PC-9 (cell line): ENCODE measurements at regions not wholly inside any gene's neighbourhood (a gene's known extent, or its start where the extent isn't known, plus 50 kb on each side); places are given as distances from the start of the nearest gene placed in this dataset.

ENCODE experiments used
- BruUV-seq: library from RNA; stranded (reverse); fragments of 400-500 nt; replicated peaks from 2 replicates; lab custom pipeline; 2021; lab: Mats Ljungman, UMichigan
- CTCF ChIA-PET: fragments of 300-600 bp; sonication (Branson Sonifier 250); formaldehyde crosslinking; loops from one replicate; lab custom pipeline; 2022; ENCODE audit warnings: antibody characterized with exemption; lab: Charles Lee
- POLR2A ChIA-PET: fragments of 300-600 bp; sonication (Branson Sonifier 250); formaldehyde crosslinking; loops from one replicate; lab custom pipeline; 2022; ENCODE audit warnings: antibody characterized with exemption; ENCODE audit not compliant: unreplicated experiment; lab: Charles Lee
- DNase-seq, 2 experiments: peaks; one replicate each; pipeline versions ENCODE4 v3.0.0 to v3.0.0-alpha.2; 2015 to 2022; ENCODE audit warnings: mixed read lengths in 1 of 2
- H2AFZ ChIP-seq: fragments of 200-600 bp; sonication (generic); 2 replicates; pipeline ENCODE4 v1.8.1; 2017; ENCODE audit warnings: antibody characterized with exemption
- H3F3A ChIP-seq: fragments of 200-600 bp; sonication (generic); 2 replicates; pipeline ENCODE4 v1.8.1; 2017; ENCODE audit warnings: antibody characterized with exemption, mild to moderate bottlenecking, low read depth; ENCODE audit not compliant: insufficient read depth
- H3K27ac ChIP-seq: fragments of 200-600 bp; sonication (generic); 2 replicates; pipeline ENCODE4 v1.6.1; 2016; ENCODE audit warnings: mixed run types
- H3K27me3 ChIP-seq: fragments of 200-600 bp; sonication (generic); 2 replicates; pipeline ENCODE4 v1.6.1; 2016; ENCODE audit warnings: low read depth, mixed run types; ENCODE audit not compliant: insufficient read depth
- H3K36me3 ChIP-seq: fragments of 200-600 bp; sonication (generic); 2 replicates; pipeline ENCODE4 v1.6.1; 2016; ENCODE audit warnings: low read depth, mixed run types
- H3K4me1 ChIP-seq: fragments of 200-600 bp; sonication (generic); replicated peaks from 2 replicates; pipeline ENCODE4 v1.6.1; 2016; ENCODE audit warnings: mixed run types; ENCODE audit not compliant: insufficient read depth
- H3K4me2 ChIP-seq: fragments of 200-600 bp; sonication (generic); 2 replicates; pipeline ENCODE4 v1.6.1; 2017; ENCODE audit warnings: mixed run types
- H3K4me3 ChIP-seq: fragments of 200-600 bp; sonication (generic); 2 replicates; pipeline ENCODE4 v1.6.1; 2016; ENCODE audit warnings: mixed run types
- H3K79me2 ChIP-seq: fragments of 200-600 bp; sonication (generic); 2 replicates; pipeline ENCODE4 v1.6.1; 2017; ENCODE audit warnings: low read depth, mixed run types
- H3K9me2 ChIP-seq: fragments of 200-600 bp; sonication (generic); 2 replicates; pipeline ENCODE4 v1.8.1; 2017; ENCODE audit warnings: mild to moderate bottlenecking; ENCODE audit not compliant: insufficient read depth
- H3K9me3 ChIP-seq: fragments of 200-600 bp; sonication (generic); 2 replicates; pipeline ENCODE4 v1.8.1; 2016; ENCODE audit warnings: low read depth; ENCODE audit not compliant: insufficient read depth
- H4K20me1 ChIP-seq: fragments of 200-600 bp; sonication (generic); 2 replicates; pipeline ENCODE4 v1.8.1; 2017; ENCODE audit not compliant: insufficient read depth
- CTCF ChIP-seq: fragments of 200-600 bp; sonication (generic); conservative IDR thresholded peaks from 2 replicates; pipeline ENCODE4 v1.6.1; 2017; ENCODE audit warnings: mixed run types, antibody characterized with exemption, mild to moderate bottlenecking, moderate library complexity
- EZH2 ChIP-seq: fragments of 200-600 bp; sonication (generic); IDR thresholded peaks from 2 replicates; pipeline ENCODE4 v1.8.0; 2017; ENCODE audit warnings: antibody characterized with exemption, low read depth
- intact Hi-C: fragments of 100-400 bp; cut with micrococcal nuclease; formaldehyde crosslinking; loops from one replicate; pipeline ENCODE4 v1.10.0; 2022; ENCODE audit not compliant: unreplicated experiment

GRCh38 chr3:150345021-150345538, 63.0 kb upstream of the TSC22D2 start:
- H3K27ac ChIP-seq, result peak overlapping the region; percentile 87
- peaks cover 11% of the 10 kb centered on the region; the same call in 1 of the 2 replicates for H3K79me2 ChIP-seq
- H3K4me2 ChIP-seq, result peak overlapping the region; percentile 68
- BruUV-seq, result no TSS peak
- H3K9me2 ChIP-seq, result no peaks in the 10 kb centered on the region
- peaks cover 71% of the 10 kb centered on the region for H3K4me1 ChIP-seq
- H2AFZ ChIP-seq, result peak overlapping the region; percentile 19; the same call in 1 of the 2 replicates
- no peaks in the 10 kb centered on the region for H3K27me3 ChIP-seq
- intact Hi-C loops, result loop anchor here (1.0 to 5.0 kb wide), 11 partner anchors 25 to 960 kb away; partner anchors contain the start of genes EIF2A, PFN2, SERP1 and TSC22D2
- H3F3A ChIP-seq, result peaks cover 23% of the 10 kb centered on the region
- POLR2A ChIA-PET, result interaction anchor here (0.6 kb wide), 1 partner anchor 63 kb away, joined by 4 read pairs; the partner anchor contains the start of gene TSC22D2
- no peak for TF ChIP-seq EZH2
- TF ChIP-seq CTCF, result no peak
- no peaks in the 10 kb centered on the region; the same call in 1 of the 2 replicates for H3K9me3 ChIP-seq
- H3K36me3 ChIP-seq, result no peaks in the 10 kb centered on the region
- H3K4me3 ChIP-seq, result peak overlapping the region; percentile 19; the same call in 1 of the 2 replicates
- DNase-seq, result peak; percentile 88 to 100
- no peaks in the 10 kb centered on the region for H4K20me1 ChIP-seq
- CTCF ChIA-PET, result interaction anchor here (1.2 kb wide), 1 partner anchor 25 kb away, joined by 4 read pairs; no protein-coding TSS in a partner anchor

GRCh38 chr3:150344079-150344759, 63.9 kb upstream of the TSC22D2 start:
- Histone ChIP-seq H3K27me3 (no peaks in the 10 kb centered on the region), H3K9me2 (no peaks in the 10 kb centered on the region), H4K20me1 (no peaks in the 10 kb centered on the region), H3K4me1 (peaks cover 62% of the 10 kb centered on the region), H2AFZ (peak overlapping the region; percentile 19; the same call in 1 of the 2 replicates), H3K4me2 (peak overlapping the region; percentile 57), H3K36me3 (no peaks in the 10 kb centered on the region), H3K4me3 (no peak overlapping the region), H3F3A (peaks cover 21% of the 10 kb centered on the region), H3K9me3 (no peaks in the 10 kb centered on the region; the same call in 1 of the 2 replicates), H3K79me2 (peaks cover 11% of the 10 kb centered on the region; the same call in 1 of the 2 replicates), H3K27ac (peak overlapping the region; percentile 87)
- TF ChIP-seq EZH2 (no peak), CTCF (no peak)
- BruUV-seq, result no TSS peak
- DNase-seq, result no peak
- intact Hi-C loops, result loop anchor here (2.0 kb wide), 1 partner anchor 105 kb away; no protein-coding TSS in a partner anchor
- ChIA-PET POLR2A (no interaction called here), CTCF (no interaction called here)

- TF ChIP-seq CTCF, result no peak
- TF ChIP-seq EZH2, result no peak
- POLR2A ChIA-PET, result no interaction called here
- no peak overlapping the region; the same call in 1 of the 2 replicates for H3K4me2 ChIP-seq
- H3K9me2 ChIP-seq, result no peaks in the 10 kb centered on the region
- no peaks in the 10 kb centered on the region for H3K27me3 ChIP-seq
- peak overlapping the region; percentile 87; the same call in 1 of the 2 replicates for H3K27ac ChIP-seq
- H3K9me3 ChIP-seq, result peaks cover 3% of the 10 kb centered on the region; the same call in 1 of the 2 replicates
- no peak for DNase-seq
- H2AFZ ChIP-seq, result no peak overlapping the region
- H3K4me3 ChIP-seq, result no peak overlapping the region
- intact Hi-C loops, result no loop called here
- H3K79me2 ChIP-seq, result peaks cover 11% of the 10 kb centered on the region; the same call in 1 of the 2 replicates
- no peaks in the 10 kb centered on the region for H3K36me3 ChIP-seq
- H4K20me1 ChIP-seq, result no peaks in the 10 kb centered on the region
- CTCF ChIA-PET, result no interaction called here
- H3F3A ChIP-seq, result peaks cover 12% of the 10 kb centered on the region
- no TSS peak for BruUV-seq
- H3K4me1 ChIP-seq, result peaks cover 52% of the 10 kb centered on the region
These were observed 65.1 kb upstream of the TSC22D2 start for GRCh38 chr3:150342896-150343467.
